ENCODE measurements at regions not wholly inside any gene's neighbourhood (a gene's known extent, or its start where the extent isn't known, plus 50 kb on each side); places are given as distances from the start of the nearest gene placed in this dataset.

GRCh38 chr7:52854681-52855080, 180.8 kb upstream of the POM121L12 start:
- no peak for TF ChIP-seq POLR2A (IDR thresholded peaks at IDR 0.05; ENCODE audit: low read depth)
- TF ChIP-seq POLR2AphosphoS5 (IDR thresholded peaks at IDR 0.05), result no peak
- no peak for TF ChIP-seq EP300 (IDR thresholded peaks at IDR 0.05)
- no peak for TF ChIP-seq CTCF (IDR thresholded peaks at IDR 0.05)
- Histone ChIP-seq H3K27me3 (no peaks in the 10 kb centered on the region), H3K27ac (replicated peaks in 1 of 4) (no peak overlapping the region), H3K4me3 (no peak overlapping the region), H3K9me3 (no peaks in the 10 kb centered on the region), H3K36me3 (no peaks in the 10 kb centered on the region), H3K4me1 (no peaks in the 10 kb centered on the region)
- WGBS, result 53% methylated on average over 1 of the region's 1 CpG
- intact Hi-C loops (cut with DNase I), result no loop called here
- DNase-seq (ENCODE audit: extremely low spot score), result no peak

GRCh38 chr7:52851547-52851946, 183.9 kb upstream of the POM121L12 start:
- H3K4me3 ChIP-seq, result no peak overlapping the region
- no peak for DNase-seq (ENCODE audit: extremely low spot score)
- H3K27ac ChIP-seq (replicated peaks in 1 of 4), result no peak overlapping the region
- H3K4me1 ChIP-seq, result no peaks in the 10 kb centered on the region
- no peaks in the 10 kb centered on the region for H3K9me3 ChIP-seq
- H3K36me3 ChIP-seq, result no peaks in the 10 kb centered on the region
- TF ChIP-seq CTCF (IDR thresholded peaks at IDR 0.05) (no peak), POLR2AphosphoS5 (IDR thresholded peaks at IDR 0.05) (no peak), POLR2A (IDR thresholded peaks at IDR 0.05; ENCODE audit: low read depth) (no peak)
- intact Hi-C loops (cut with DNase I), result no loop called here
- 71% methylated on average over 2 of the region's 2 CpGs for WGBS
- no peaks in the 10 kb centered on the region for H3K27me3 ChIP-seq

GRCh38 chr7:52843436-52843835, 192.0 kb upstream of the POM121L12 start:
- no peaks in the 10 kb centered on the region for H3K4me1 ChIP-seq
- TF ChIP-seq POLR2A (IDR thresholded peaks at IDR 0.05; ENCODE audit: low read depth) (no peak), CTCF (IDR thresholded peaks at IDR 0.05) (no peak), EP300 (IDR thresholded peaks at IDR 0.05) (no peak), POLR2AphosphoS5 (IDR thresholded peaks at IDR 0.05) (no peak)
- H3K27me3 ChIP-seq, result no peaks in the 10 kb centered on the region
- no peak overlapping the region for H3K4me3 ChIP-seq
- no peak for DNase-seq (ENCODE audit: extremely low spot score)
- 34% methylated on average over 1 of the region's 1 CpG for WGBS
- intact Hi-C loops (cut with DNase I), result no loop called here
- H3K27ac ChIP-seq (replicated peaks in 1 of 4), result no peak overlapping the region
- no peaks in the 10 kb centered on the region for H3K9me3 ChIP-seq
- no peaks in the 10 kb centered on the region for H3K36me3 ChIP-seq

- intact Hi-C loops (cut with DNase I), result no loop called here
- TF ChIP-seq CTCF (IDR thresholded peaks at IDR 0.05), result no peak
- TF ChIP-seq POLR2A (IDR thresholded peaks at IDR 0.05; ENCODE audit: low read depth), result no peak
- TF ChIP-seq EP300 (IDR thresholded peaks at IDR 0.05), result no peak
- TF ChIP-seq POLR2AphosphoS5 (IDR thresholded peaks at IDR 0.05), result no peak
- Histone ChIP-seq H3K4me1 (no peaks in the 10 kb centered on the region), H3K36me3 (no peaks in the 10 kb centered on the region), H3K4me3 (no peak overlapping the region), H3K9me3 (no peaks in the 10 kb centered on the region), H3K27me3 (no peaks in the 10 kb centered on the region), H3K27ac (replicated peaks in 1 of 4) (no peak overlapping the region)
- WGBS, result 77% methylated on average over 4 of the region's 4 CpGs
- no peak for DNase-seq (ENCODE audit: extremely low spot score)
These were observed 193.1 kb upstream of the POM121L12 start for GRCh38 chr7:52842202-52842900.

- TF ChIP-seq CTCF (IDR thresholded peaks at IDR 0.05) (no peak), POLR2AphosphoS5 (IDR thresholded peaks at IDR 0.05) (no peak), POLR2A (IDR thresholded peaks at IDR 0.05; ENCODE audit: low read depth) (no peak), EP300 (IDR thresholded peaks at IDR 0.05) (no peak)
These were observed 196.4 kb upstream of the POM121L12 start for GRCh38 chr7:52838981-52839411.

More at GRCh38 chr7:52838981-52839411, 196.4 kb upstream of the POM121L12 start:
- 37% methylated on average over 1 of the region's 1 CpG for WGBS
- intact Hi-C loops (cut with DNase I), result no loop called here
- H3K4me3 ChIP-seq, result no peak overlapping the region
- H3K4me1 ChIP-seq, result no peaks in the 10 kb centered on the region
- no peak overlapping the region for H3K27ac ChIP-seq (replicated peaks in 1 of 4)
- H3K36me3 ChIP-seq, result no peaks in the 10 kb centered on the region
- DNase-seq (ENCODE audit: extremely low spot score), result no peak
- no peaks in the 10 kb centered on the region for H3K9me3 ChIP-seq
- no peaks in the 10 kb centered on the region for H3K27me3 ChIP-seq
